GM12878 (cell line): ENCODE measurements at regions not wholly inside any gene's neighbourhood (a gene's known extent, or its start where the extent isn't known, plus 50 kb on each side); places are given as distances from the start of the nearest gene placed in this dataset.

Experiments
- ATAC-seq: fragments of 200-7000 bp; cut with Tn5 transposase; 3 replicates; pipeline ENCODE4 v1.9.1; 2020; ENCODE audit warnings: mild to moderate bottlenecking, moderate library complexity
- BruUV-seq: library from RNA; stranded (reverse); fragments of 400-500 nt; replicated peaks from 2 replicates; lab custom pipeline; 2021; lab: Mats Ljungman, UMichigan
- CTCF ChIA-PET: fragments of 300-600 bp; sonication (Branson Sonifier 250); formaldehyde crosslinking; extraction: SDS; loops from one replicate; lab custom pipeline; 2021; ENCODE audit warnings: inconsistent platforms; lab: Yijun Ruan, JAX
- POLR2A ChIA-PET: fragments of 350-600 bp; formaldehyde crosslinking; extraction: SDS; loops from one replicate; lab custom pipeline; 2021; ENCODE audit warnings: inconsistent platforms; lab: Charles Lee
- RAD21 ChIA-PET: fragments of 300-600 bp; sonication (Branson Sonifier 250); formaldehyde crosslinking; loops from one replicate; lab custom pipeline; 2023; ENCODE audit warnings: antibody characterized with exemption; ENCODE audit not compliant: unreplicated experiment; lab: Charles Lee
- SMC1A ChIA-PET: fragments of 300-600 bp; sonication (Branson Sonifier 250); formaldehyde crosslinking; loops from one replicate; lab custom pipeline; 2023; ENCODE audit not compliant: unreplicated experiment, uncharacterized antibody; lab: Charles Lee
- DNase-seq: peaks from one replicate; pipeline ENCODE4 v3.0.0-alpha.2; 2011; ENCODE audit warnings: low read depth, low spot score
- FAIRE-seq: peaks from 3 replicates; lab custom pipeline; 2011; peaks lifted over from hg19 to GRCh38; lab: Jason Lieb, UNC
- H2AFZ ChIP-seq: 2 replicates; pipeline ENCODE4 v1.6.0; 2011; ENCODE audit warnings: low read depth, low read length, control low read depth; ENCODE audit not compliant: control insufficient read depth
- H3K27ac ChIP-seq: 2 replicates; pipeline ENCODE4 v1.5.1; 2011; ENCODE audit warnings: control low read depth; ENCODE audit not compliant: control insufficient read depth, insufficient read depth
- H3K27me3 ChIP-seq, 2 experiments: replicated peaks in 1 of 2; 2 replicates each; pipeline versions ENCODE4 v1.6.0 to v1.6.1; 2011; ENCODE audit warnings: low read length in 1 of 2; ENCODE audit not compliant: control insufficient read depth in 2 of 2, insufficient read depth in 2 of 2
- H3K36me3 ChIP-seq, 2 experiments: 2 replicates each; pipeline ENCODE4 v1.5.1; 2011; ENCODE audit warnings: low read length in 1 of 2; ENCODE audit not compliant: control insufficient read depth in 2 of 2, insufficient read depth in 2 of 2
- H3K4me1 ChIP-seq: 2 replicates; pipeline ENCODE4 v1.6.1; 2011; ENCODE audit warnings: mild to moderate bottlenecking, low read length, moderate library complexity, mixed read lengths; ENCODE audit not compliant: control insufficient read depth, insufficient read depth
- H3K4me2 ChIP-seq: 2 replicates; pipeline ENCODE4 v1.6.0; 2011; ENCODE audit warnings: control low read depth; ENCODE audit not compliant: control insufficient read depth, insufficient read depth
- H3K4me3 ChIP-seq: fragments of 200-600 bp; sonication (generic); 2 replicates; pipeline ENCODE4 v1.5.1; 2016
- H3K79me2 ChIP-seq: 2 replicates; pipeline ENCODE4 v1.6.0; 2011; ENCODE audit warnings: low read length; ENCODE audit not compliant: control insufficient read depth, insufficient read depth
- H3K9ac ChIP-seq: 2 replicates; pipeline ENCODE4 v1.8.0; 2011; ENCODE audit warnings: low read length, control low read depth, mixed read lengths; ENCODE audit not compliant: control insufficient read depth, insufficient read depth
- H3K9me3 ChIP-seq: replicated peaks from 3 replicates; pipeline ENCODE4 v1.5.1; 2011; ENCODE audit warnings: mild to moderate bottlenecking, low read length; ENCODE audit not compliant: control insufficient read depth, insufficient read depth
- H4K20me1 ChIP-seq: 2 replicates; pipeline ENCODE4 v1.6.0; 2011; ENCODE audit not compliant: control insufficient read depth, insufficient read depth
- RB1 ChIP-seq: fragments of 450-650 bp; formaldehyde crosslinking; IDR thresholded peaks from 2 replicates; pipeline ENCODE4 v1.6.1; 2017; ENCODE audit warnings: mild to moderate bottlenecking, borderline replicate concordance
- SMC3 ChIP-seq: IDR thresholded peaks from 2 replicates; pipeline ENCODE4 v1.6.1; 2011; ENCODE audit warnings: low read length, improper control_type of control experiment, borderline replicate concordance
- WGBS: methylation state at CpG from one replicate; pipeline ENCODE4 v1.1.6; 2016; ENCODE audit warnings: low lambda C conversion rate; ENCODE audit not compliant: insufficient replicate concordance, insufficient coverage; ENCODE audit errors: missing lambda C conversion rate; 5-methylcytosine and 5-hydroxymethylcytosine counted together
- in situ Hi-C: fragments of 300-500 bp; cut with MboI; formaldehyde crosslinking; loops from 9 replicates; pipeline ENCODE4 v1.14.3; 2018; ENCODE audit warnings: mixed read lengths
- intact Hi-C: fragments of 100-400 bp; cut with micrococcal nuclease; formaldehyde crosslinking; loops from one replicate; pipeline ENCODE4 v1.14.2; 2022; ENCODE audit not compliant: unreplicated experiment

- H3K9ac ChIP-seq = no peak overlapping the region
- TF ChIP-seq SMC3 = no peak
- no peak overlapping the region for H3K4me3 ChIP-seq
- ChIA-PET RAD21 (interaction anchor here (2.1 to 2.6 kb wide), 3 partner anchors 14 to 53 kb away, joined by 5 to 9 read pairs (median 7); no protein-coding TSS in a partner anchor), CTCF (interaction anchor here (1.3 to 6.8 kb wide), 3 partner anchors 10 to 94 kb away, joined by 3 to 60 read pairs (median 4); no protein-coding TSS in a partner anchor), POLR2A (interaction anchor here (0.9 kb wide), 1 partner anchor 22 kb away, joined by 3 read pairs; no protein-coding TSS in a partner anchor), SMC1A (interaction anchor here (0.8 to 2.1 kb wide), 3 partner anchors 13 to 93 kb away, joined by 3 to 8 read pairs (median 3); no protein-coding TSS in a partner anchor)
- no peaks in the 10 kb centered on the region for H3K27me3 ChIP-seq
- no TSS peak for BruUV-seq
- ATAC-seq (no peak), DNase-seq (no peak), FAIRE-seq (no peak)
- no peaks in the 10 kb centered on the region; the same call in 2 of the 3 replicates for H3K9me3 ChIP-seq
- H4K20me1 ChIP-seq = no peaks in the 10 kb centered on the region
- in situ Hi-C loops = no loop called here
- no peak overlapping the region for H2AFZ ChIP-seq
- H3K4me1 ChIP-seq = peaks cover 21% of the 10 kb centered on the region
- no peak overlapping the region for H3K27ac ChIP-seq
- no peak overlapping the region for H3K4me2 ChIP-seq
- H3K36me3 ChIP-seq = no peaks in the 10 kb centered on the region
- H3K79me2 ChIP-seq = peaks cover 28% of the 10 kb centered on the region
- intact Hi-C loops = loop anchor here (5.0 kb wide), 1 partner anchor 207 kb away; the partner anchor contains the start of gene NFE2L3
Measured at GRCh38 chr7:25945608-25946007, 206.4 kb upstream of the NFE2L3 start.

GRCh38 chr7:25946181-25946580 lies 205.8 kb upstream of the NFE2L3 start:
- Histone ChIP-seq H4K20me1 (no peaks in the 10 kb centered on the region), H3K27ac (no peak overlapping the region), H3K9ac (no peak overlapping the region), H3K27me3 (no peaks in the 10 kb centered on the region), H3K79me2 (peaks cover 30% of the 10 kb centered on the region), H3K9me3 (no peaks in the 10 kb centered on the region; the same call in 2 of the 3 replicates), H3K4me1 (peaks cover 21% of the 10 kb centered on the region)
- FAIRE-seq = no peak
- POLR2A ChIA-PET = interaction anchor here (0.9 kb wide), 1 partner anchor 22 kb away, joined by 3 read pairs; no protein-coding TSS in a partner anchor
- BruUV-seq = no TSS peak
- intact Hi-C loops = loop anchor here (5.0 kb wide), 1 partner anchor 206 kb away; the partner anchor contains the start of gene NFE2L3
- no peak for TF ChIP-seq RB1
- TF ChIP-seq, all 136 proteins: peak for 0
- H3K36me3 ChIP-seq = no peaks in the 10 kb centered on the region
- ChIA-PET RAD21 (interaction anchor here (2.1 to 2.6 kb wide), 3 partner anchors 13 to 54 kb away, joined by 5 to 9 read pairs (median 7); no protein-coding TSS in a partner anchor), CTCF (interaction anchor here (1.3 to 6.8 kb wide), 3 partner anchors 13 to 94 kb away, joined by 4 to 60 read pairs (median 4); no protein-coding TSS in a partner anchor), SMC1A (interaction anchor here (0.8 to 2.1 kb wide), 6 partner anchors 13 to 92 kb away, joined by 3 to 8 read pairs (median 3); no protein-coding TSS in a partner anchor)
- ATAC-seq (no peak), DNase-seq (no peak)
- no peak overlapping the region for H3K4me2 ChIP-seq
- in situ Hi-C loops = no loop called here
- H2AFZ ChIP-seq = no peak overlapping the region
- no peak overlapping the region for H3K4me3 ChIP-seq
- 96% methylated on average over 4 of the region's 4 CpGs for WGBS
